Stimulated activated CD4-positive, alpha-beta T cell treated with anti-CD3 and anti-CD28 coated beads, TNF-alpha, amount 100 ng/mL, for 4 hours (primary cell): ENCODE measurements at regions not wholly inside any gene's neighbourhood (a gene's known extent, or its start where the extent isn't known, plus 50 kb on each side); places are given as distances from the start of the nearest gene placed in this dataset.

Experiments used
- DNase-seq, 3 experiments: peaks; one replicate each; pipeline ENCODE4 v3.0.0-alpha.2; 2020; ENCODE audit warnings: low read depth in 3 of 3

DNA sequence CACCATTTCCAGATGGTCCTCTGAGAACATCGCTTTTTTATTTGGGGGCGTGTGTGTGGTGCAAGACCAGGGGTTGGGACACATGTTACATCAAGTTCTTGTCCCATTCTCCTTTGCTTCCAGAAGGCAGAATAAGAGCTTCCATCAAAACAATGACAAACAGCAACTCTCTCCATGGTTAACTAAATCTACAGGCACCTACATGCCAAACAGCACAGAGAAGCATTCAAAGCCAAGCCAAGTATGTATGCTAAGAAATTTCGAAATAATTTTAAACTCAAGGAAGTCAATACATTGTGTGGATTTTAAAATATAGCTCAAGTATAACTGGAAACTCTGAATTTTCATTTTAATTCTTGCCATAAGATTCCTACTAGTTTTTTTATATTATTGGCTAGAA is 105.6 kb downstream of the SEC61B start:
- no peak for DNase-seq

DNA sequence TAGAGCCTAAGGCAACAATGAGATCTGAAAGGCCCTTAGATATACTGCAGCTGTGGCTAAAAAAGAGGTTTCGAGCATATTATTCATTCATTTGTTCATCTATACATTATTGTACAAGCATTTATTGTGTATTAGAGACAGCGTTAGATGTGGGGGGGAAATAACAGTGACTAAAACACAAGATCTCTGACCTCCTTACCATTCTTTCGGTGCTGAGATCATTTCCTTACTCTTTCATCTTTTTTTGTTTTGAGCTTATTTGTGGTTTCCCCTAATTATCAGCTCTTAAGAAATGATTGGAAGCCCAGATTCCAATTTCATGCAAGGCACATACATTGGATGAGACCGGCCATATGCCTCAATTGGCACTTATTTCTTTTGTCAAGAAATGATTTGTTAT is 113.2 kb downstream of the SEC61B start:
- no peak for DNase-seq

DNA sequence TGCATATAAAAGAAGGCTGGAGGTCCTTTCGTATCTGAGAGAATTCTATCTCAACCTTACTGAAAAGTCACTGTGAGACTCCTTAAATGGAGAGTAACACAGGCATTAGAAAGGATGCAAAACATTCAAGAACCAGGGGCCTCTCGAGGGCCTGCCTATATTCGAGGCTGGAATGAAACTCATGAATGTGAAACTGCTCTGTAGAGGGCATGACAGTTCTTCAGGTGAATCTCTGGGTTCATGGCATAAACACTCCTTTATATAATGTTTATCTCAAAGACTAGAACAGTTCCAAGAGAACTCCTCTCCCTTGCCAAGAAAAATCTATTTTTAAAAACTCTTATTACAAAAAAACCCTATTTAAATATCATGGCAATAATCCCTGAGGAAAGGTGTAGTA is 113.9 kb downstream of the SEC61B start:
- no peak for DNase-seq

DNA sequence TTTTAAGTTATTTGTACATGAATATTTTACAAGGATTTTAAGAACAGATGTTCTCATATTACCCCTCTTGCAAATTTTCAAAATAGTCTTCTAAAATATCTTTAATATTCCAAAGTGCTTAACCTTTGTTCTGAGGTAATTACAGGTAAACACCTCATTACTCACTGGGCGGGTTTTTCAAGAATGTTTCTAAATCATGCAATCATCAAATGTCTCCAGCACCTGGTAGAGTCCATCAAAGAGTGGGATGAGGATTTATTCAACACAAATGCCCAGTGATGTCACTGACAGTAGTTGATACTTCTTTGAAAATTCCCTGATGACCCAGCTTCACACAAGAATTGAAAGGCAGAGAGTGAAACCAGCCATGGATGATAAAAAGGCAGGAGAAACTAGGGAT is 114.4 kb downstream of the SEC61B start:
- no peak for DNase-seq

DNA sequence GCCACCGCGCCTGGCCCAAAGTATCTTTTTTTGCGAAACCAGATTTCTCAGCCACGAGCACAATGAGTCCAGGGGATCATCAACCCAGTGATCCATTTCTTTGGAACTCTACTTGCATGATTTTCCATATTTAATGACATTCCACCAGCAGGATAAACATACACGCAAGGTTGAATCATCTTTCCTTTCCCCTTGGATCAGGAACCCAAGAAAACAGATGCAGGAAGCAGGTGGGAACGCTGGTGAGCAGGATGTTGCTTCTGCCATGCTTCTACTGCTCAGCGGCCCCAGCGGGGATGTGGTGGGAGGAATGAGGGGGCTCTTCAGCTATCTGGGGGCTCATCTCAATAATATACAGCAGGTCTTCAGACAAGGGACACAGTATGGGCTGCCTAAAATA is 118.2 kb downstream of the SEC61B start:
- no peak for DNase-seq

DNA sequence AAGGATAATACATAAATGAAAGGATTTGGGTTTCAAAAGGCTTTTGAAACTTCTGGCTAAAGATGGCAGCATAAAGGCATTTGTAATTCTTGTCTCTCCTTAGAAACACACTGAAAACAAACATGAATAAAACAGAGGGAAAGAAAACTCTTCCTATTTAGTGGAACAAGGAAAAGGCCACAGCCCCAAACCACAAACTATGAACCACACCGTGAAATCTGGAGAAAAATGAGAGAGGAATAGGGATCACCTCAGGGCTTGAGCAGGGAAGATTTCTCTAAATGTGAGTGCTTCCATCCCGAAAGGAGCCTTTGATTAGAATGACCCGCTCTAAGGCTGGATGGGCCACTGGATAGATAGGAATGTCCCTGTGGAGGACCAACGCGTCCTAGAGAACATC is 119.6 kb downstream of the SEC61B start:
- DNase-seq = no peak

DNA sequence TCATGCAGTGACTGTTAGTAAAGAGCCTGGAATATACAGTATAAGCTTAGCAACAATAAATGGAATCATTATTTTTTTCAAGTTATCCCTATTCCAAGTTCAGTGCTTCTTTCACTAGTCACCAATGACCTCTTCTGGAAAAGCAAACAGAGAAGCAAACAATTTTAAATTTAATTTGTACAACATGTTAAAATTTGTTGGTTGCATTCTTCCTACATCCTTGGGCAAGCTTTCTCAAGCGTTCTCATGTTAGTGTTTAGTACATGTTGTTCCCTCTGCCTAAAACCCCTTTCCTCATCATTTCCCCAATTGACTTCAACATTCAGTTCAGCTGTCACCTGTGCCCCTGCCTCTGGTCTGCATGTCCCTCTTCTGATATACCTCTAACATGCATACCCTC is 123.4 kb downstream of the SEC61B start:
- no peak for DNase-seq

DNA sequence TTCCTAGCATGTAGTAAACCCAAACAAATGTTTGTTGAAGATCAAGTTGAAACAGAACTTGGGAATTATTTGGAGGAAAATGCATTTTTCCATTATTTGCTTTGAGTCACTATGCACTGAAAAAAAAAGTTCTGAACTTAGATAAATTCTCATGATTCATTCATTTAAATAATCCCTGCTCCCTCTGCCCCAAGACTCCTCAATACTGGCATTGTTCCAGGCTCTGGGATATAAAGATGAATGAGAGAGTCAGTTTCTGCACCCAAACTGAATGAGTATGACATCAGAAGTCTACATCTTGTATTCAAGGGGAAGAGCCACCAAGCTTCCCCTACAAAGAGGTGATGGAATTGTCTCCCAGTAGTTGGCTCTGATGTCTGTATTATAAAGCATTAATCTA is 123.9 kb downstream of the SEC61B start:
- DNase-seq = no peak

DNA sequence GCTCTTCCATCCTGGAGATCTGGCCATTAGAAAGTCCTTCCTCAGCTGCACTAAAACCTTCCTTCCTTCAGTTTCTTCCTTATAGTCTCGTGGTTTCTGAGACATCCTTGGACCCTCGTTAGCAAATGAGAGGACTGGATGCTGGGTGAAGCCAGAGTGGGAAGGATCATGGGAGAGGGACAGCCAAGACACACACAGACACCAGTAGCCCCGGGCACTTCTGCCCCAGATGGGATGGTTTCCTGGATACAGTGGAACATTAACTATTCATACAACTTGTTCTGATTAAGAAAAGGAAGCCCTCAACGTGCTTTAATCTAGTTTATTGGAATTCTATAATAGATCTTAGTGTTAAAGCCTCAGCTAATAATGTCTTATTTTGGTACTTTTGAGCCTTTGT is 125.5 kb downstream of the SEC61B start:
- no peak for DNase-seq

DNA sequence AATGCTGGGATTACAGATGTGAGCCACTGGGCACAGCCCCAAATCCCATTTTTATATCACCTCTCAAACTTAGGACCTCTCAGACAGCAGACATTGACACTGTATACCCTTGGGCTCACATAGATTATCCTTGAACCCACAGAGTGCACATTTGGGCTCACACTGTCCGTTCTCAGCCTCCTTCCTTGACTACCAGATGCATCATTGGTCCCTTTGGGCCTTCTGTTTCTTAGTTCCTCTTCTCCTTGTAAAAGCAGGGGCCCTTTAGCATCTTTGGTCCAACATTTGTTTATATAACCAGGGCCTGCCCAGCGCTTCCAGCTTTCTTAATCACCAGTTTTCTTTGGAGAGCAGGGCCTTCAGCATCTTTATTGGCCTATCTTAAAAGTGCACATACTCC is 126.2 kb downstream of the SEC61B start:
- DNase-seq = no peak

DNA sequence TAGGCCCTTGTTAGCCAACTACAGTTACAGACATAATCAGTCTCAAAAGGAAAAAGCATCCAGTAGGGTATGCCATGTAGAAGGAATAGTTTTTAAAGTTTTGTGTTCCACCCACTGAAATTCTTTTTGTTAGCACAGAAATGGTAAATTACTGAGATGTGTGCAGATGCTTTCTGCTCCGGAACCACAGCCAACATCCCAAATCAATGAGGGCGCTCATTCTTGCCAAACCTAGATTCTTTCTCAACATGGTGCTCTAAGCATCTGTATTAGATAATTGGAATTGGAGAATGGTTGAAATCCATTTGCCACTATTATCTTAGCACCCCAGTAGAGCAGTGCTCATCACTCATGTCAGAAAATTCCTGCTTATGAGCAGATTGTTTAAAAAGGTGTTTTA is 127.8 kb downstream of the SEC61B start:
- DNase-seq = no peak

DNA sequence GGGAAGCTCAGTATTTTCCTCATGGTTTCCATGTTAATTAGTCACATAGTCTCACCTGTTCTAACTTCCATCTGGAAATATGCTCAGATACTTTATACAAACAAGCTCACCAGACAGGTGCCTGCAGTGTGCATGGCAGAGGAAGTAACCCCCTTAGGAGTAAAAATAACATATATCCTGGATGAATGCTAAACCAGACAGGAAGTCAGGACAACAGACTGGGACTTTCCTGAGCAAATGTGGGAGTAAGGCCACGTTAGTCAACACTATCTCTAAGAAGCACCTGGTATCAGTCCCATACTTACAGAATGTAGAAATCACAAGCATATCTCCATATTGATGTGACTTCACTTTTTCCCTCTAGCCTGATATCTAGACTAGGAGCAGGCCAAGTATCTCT is 128.4 kb downstream of the SEC61B start:
- DNase-seq = no peak

DNA sequence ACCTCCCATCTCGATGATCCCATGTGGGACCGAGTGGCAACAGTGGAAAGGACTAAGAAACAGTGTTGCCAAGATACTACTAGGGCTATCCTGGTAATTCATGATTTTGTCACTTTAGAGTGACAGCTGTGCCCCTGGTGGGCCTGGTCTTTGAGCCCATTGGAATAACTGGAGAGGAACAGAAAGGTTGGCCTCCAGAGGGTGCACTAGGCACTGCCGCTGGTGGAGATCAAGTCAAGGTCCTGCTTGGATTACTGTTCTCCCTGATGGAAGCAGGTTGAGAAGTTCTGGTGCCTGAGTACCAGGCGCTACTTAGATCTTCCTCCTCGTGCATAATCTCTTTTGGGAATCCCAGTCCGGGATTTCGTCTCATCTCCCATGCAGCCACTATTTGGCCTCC is 129.6 kb downstream of the SEC61B start:
- no peak for DNase-seq

DNA sequence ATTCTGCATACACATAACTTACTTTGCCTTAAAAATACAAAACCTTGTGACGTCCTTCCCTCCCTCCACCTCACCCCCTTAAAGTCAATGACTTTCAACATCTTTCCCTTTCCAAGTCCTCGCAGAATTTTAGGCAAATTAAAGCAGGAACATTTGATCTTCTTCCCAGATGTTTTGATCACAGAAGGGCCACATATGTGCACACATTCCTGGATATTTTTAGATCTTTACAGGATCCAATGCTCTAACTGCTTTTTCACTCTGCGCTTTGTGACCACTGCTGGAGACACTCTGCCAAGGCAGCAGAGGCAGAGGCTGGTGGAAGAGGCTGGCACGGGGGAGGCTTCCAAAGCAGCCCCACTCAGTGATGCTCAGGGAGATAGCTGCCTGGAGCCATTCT is 130.7 kb downstream of the SEC61B start:
- DNase-seq = no peak

DNA sequence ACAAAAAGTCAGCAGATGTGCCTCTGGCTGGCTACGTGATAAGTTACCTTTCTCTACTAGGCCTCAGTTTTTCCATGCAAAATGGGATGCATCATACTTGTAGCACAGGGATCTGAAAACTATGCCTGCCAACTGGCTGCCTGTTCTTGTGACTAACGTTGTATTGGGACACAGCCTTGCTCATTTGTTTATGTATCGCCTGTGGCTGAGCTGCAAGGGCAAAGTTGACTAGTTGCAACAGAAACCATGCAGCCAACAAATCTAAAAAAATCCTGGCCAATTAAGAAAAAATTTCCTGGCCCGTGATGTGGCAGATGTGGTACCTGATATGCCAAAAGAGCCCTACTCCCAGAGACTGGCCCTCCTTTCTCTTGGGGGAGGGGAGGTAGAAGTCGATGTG is 131.3 kb downstream of the SEC61B start:
- DNase-seq = no peak

DNA sequence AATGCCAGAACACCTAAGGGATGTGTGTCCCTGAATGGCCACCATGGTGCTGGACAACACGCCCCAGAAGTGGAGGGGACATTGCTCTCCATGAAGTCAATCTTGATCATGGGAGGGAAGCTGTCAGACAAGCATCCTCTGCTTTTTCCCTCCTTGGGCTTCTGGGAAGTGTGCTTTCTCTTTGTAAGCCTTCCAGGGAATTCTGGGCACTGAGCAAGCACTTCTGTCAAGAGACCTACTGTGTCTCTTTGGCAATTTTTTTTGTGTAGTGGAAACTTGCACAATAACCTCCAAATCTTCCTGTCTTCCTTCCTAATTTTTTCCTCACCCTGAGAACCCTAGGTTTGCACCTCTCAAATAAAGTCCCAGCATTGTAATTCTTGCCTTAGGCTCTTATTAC is 132.0 kb downstream of the SEC61B start:
- DNase-seq = no peak

DNA sequence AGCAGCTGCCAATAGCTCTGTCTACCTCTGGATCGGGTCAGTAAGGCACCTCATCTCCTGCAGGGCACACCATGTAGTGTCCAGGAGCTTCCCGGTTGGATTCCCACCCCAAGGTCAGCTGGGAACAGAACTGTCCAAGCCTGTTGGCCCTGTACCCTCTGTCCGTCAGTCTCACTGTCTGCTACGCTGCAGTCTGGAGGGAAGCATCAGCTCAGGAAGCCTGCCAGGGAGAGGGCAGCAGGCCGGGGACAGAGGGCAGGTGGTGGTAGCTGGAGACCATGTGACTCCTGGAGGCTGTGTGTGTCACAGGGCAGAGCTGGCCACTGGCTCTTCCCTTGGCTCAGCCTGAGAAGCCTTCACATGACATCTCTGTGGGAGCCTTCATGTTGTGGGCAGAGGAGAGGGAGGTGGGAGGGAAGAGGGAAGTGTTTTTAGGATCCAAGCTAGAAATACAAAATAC is 134.5 kb downstream of the SEC61B start:
- DNase-seq = no peak

DNA sequence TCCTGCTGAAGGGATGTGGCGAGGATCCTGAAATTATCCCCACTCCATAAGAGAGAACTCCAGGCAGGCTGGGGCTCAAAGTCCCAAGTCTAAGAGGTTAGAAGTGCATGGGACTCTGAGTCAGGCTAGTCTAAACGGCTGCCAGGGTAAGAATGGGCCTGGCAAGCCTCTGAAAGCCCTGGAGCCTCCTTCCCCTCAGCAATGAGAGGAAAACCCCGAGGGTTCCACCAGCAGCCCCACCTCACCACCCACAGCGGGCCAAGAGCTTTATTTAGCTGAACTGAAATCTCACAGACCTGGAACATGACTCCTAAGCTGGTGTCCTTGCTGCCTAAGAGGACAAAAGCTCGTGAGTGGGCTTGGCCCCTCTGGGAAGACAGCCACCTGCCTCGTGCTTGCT is 135.5 kb downstream of the SEC61B start:
- DNase-seq = no peak

DNA sequence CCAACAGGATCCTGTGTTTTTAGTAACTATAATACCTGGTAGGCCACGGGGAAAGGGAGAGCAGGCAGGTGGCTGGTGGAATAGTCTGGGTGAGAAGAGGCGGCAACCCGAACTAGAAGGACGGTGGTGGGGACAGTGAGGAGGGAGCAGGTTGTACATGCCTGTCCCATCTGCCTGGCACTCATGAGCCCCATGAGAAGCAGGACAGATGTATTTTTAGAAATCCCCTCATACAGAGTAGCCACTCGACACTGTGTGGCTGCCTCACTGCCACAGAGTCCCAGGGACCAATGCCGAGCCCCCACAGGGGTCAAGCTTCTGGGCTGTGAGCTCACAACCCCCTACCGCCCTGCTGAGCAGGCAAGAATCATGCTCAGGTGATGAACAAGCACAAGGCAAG is 136.6 kb downstream of the SEC61B start:
- DNase-seq = no peak

DNA sequence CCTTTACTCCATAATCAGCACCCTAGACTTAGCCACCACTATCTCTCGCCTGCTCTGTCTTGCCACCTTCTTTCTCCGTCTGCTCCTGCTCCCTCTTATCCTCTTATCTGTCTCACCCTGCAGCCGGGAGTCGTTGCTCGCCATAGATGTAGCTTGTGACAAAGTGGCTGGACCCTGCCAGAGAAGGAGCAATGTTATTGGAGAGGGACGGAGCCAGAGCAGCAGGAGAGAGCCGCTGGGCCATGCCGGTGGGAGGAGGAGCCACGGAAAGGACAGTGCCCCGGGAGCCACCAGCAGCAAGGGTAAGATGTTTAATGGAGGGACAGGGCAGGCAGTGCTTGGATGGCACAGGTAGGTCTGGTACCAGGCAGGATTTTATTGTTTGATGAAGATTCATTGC is 137.3 kb downstream of the SEC61B start:
- DNase-seq = no peak

DNA sequence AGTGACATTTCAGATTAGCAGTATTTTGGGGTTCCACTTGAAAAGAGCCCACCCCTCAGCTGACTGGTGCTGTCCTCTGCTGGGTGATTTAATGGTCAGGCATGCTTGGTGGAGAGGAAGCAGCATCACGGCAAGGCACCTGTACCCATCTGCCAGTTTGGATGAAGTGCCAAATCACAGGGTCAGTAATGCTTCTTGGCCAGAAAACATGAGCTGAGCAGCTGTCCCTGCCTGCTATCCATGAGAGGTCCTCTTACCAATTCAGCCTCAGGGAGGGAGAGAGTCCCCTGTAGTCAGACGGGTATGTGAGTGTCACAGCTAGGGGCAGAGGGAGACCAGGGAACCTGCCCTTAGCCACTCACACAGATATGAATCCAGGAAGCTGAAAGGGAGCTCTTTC is 137.9 kb downstream of the SEC61B start:
- DNase-seq = no peak

DNA sequence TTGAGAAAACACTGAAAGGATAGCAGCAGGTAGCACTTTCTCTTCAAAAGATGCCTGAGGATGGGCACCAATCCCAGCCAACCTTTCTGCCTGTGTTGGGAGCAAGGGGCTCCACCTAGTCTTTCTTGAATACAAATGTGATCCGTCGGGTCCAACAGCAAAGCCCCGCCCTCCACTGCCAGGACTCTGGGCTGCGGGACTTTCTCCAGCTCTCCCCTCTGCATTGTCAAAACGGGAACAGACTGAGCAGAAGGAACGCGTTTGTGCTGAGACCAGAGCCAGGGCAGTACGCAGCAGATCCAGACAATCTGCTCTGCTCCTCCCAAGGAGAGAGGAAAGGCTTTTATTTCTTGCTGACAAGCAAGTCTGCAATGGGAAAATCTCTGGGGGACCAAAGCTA is 139.7 kb downstream of the SEC61B start:
- DNase-seq = no peak

DNA sequence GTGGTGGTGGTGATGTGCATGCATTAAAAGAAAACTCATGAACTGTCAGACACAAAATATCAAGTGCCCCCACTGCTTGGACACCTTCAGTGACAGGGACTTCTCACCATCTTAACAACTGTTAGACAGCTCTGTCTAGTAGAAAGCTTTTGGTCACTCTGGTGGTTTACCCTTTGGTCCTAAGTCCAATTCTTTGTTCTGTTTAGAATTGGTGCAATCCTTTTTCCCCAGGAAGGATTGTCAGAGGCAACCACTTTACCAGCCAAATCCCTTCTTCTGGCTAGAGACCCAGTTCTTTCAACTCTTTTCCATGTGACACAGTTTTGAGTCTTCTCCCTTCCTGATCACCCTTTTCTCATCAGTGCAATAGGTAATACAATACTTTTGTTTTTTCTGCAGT is 140.2 kb downstream of the SEC61B start:
- no peak for DNase-seq

DNA sequence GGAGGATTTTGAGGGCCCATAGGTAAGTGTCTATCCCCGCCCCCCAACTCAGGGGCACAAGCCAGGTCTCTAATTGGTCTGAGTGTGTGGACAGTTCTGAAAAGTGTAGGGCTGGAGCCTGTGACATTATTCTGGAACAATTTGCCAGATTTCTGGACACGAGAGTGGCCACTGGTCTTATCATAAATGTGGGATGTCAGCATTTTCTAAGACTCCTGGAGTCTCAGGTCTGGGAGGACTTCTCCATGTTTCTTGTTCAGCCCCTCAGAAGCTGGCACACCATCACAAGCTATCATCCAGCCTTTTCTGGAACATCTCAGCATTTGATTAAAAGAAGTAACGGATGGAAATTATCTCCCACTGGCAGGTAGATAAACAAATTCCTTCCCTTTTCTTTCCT is 141.4 kb downstream of the SEC61B start:
- no peak for DNase-seq
